Kidney glomerular epithelial cell (primary cell): ENCODE measurements at regions not wholly inside any gene's neighbourhood (a gene's known extent, or its start where the extent isn't known, plus 50 kb on each side); places are given as distances from the start of the nearest gene placed in this dataset.
A peak's percentile ranks its signal among the peaks of the same experiment; 100 is the strongest.
"Not testable (repeated sequence)": the region's sequence is repeated elsewhere in the genome, so short reads cannot be mapped to it uniquely, and the experiment has no call there.

Source experiments
- DNase-seq: peaks from one replicate; lab custom pipeline; 2025; lab: John Stamatoyannopoulos, UW

GRCh38 chr15:53843869-53844569, 84.6 kb upstream of the WDR72 start:
- peak; percentile 10 for DNase-seq

GRCh38 chr15:53843166-53843565, 83.7 kb upstream of the WDR72 start:
- peak; percentile 73 for DNase-seq

- no peak for DNase-seq
Measured at GRCh38 chr15:53841651-53842050, 82.2 kb upstream of the WDR72 start.

- DNase-seq: no peak
Measured at GRCh38 chr15:53840681-53841080, 81.2 kb upstream of the WDR72 start.

GRCh38 chr15:53837263-53837662, 77.8 kb upstream of the WDR72 start:
- DNase-seq: no peak

- DNase-seq: peak; percentile 29
Measured at GRCh38 chr15:53836618-53837017, 77.2 kb upstream of the WDR72 start.

- peak; percentile 91 for DNase-seq
Measured at GRCh38 chr15:53835309-53835708, 75.8 kb upstream of the WDR72 start.

- no peak for DNase-seq
Measured at GRCh38 chr15:53834214-53834613, 74.8 kb upstream of the WDR72 start.

GRCh38 chr15:53833134-53833624, 73.7 kb upstream of the WDR72 start:
- peak; percentile 96 for DNase-seq

- no peak for DNase-seq
Measured at GRCh38 chr15:53831907-53832770, 72.7 kb upstream of the WDR72 start.

- peak; percentile 36 for DNase-seq
Measured at GRCh38 chr15:53830707-53831386, 71.4 kb upstream of the WDR72 start.

- no peak for DNase-seq
Measured at GRCh38 chr15:53829923-53830459, 70.5 kb upstream of the WDR72 start.

- no peak for DNase-seq
Measured at GRCh38 chr15:53829471-53829870, 70.0 kb upstream of the WDR72 start.

- no peak for DNase-seq
Measured at GRCh38 chr15:53827355-53827754, 67.9 kb upstream of the WDR72 start.

- peak; percentile 26 for DNase-seq
Measured at GRCh38 chr15:53811530-53811929, 52.1 kb upstream of the WDR72 start.

GRCh38 chr15:53810306-53810705, 50.8 kb upstream of the WDR72 start:
- not testable (repeated sequence) for DNase-seq
